OCI-LY7 (cell line): ENCODE measurements at regions not wholly inside any gene's neighbourhood (a gene's known extent, or its start where the extent isn't known, plus 50 kb on each side); places are given as distances from the start of the nearest gene placed in this dataset.

Experiments
- BruUV-seq: library from RNA; stranded (reverse); fragments of 400-500 nt; replicated peaks from 2 replicates; lab custom pipeline; 2021; lab: Mats Ljungman, UMichigan
- CTCF ChIA-PET: fragments of 300-600 bp; sonication (Branson Sonifier 250); formaldehyde crosslinking; loops from one replicate; lab custom pipeline; 2022; ENCODE audit warnings: antibody characterized with exemption; ENCODE audit not compliant: unreplicated experiment; lab: Charles Lee
- POLR2A ChIA-PET: fragments of 300-600 bp; sonication (Branson Sonifier 250); formaldehyde crosslinking; loops from one replicate; lab custom pipeline; 2022; ENCODE audit warnings: antibody characterized with exemption; lab: Charles Lee
- DNase-seq: peaks from one replicate; pipeline ENCODE4 v3.0.0-alpha.2; 2015; ENCODE audit warnings: low spot score
- H2AFZ ChIP-seq: fragments of 200-600 bp; sonication (generic), shearing (Covaris generic); 2 replicates; pipeline ENCODE4 v1.6.1; 2014; ENCODE audit warnings: mild to moderate bottlenecking, antibody characterized with exemption, low read length, moderate library complexity
- H3K27ac ChIP-seq: fragments of 200-600 bp; sonication (generic); 2 replicates; pipeline ENCODE4 v1.5.1; 2014; ENCODE audit warnings: mixed run types, low read depth, mild to moderate bottlenecking, moderate library complexity, low read length, inconsistent platforms; ENCODE audit not compliant: poor library complexity, severe bottlenecking
- H3K36me3 ChIP-seq: fragments of 200-600 bp; sonication (generic); 2 replicates; pipeline ENCODE4 v1.6.1; 2014; ENCODE audit warnings: mild to moderate bottlenecking, antibody characterized with exemption, low read length, moderate library complexity, mixed read lengths; ENCODE audit not compliant: insufficient read depth
- H3K4me1 ChIP-seq: fragments of 200-600 bp; sonication (generic); 2 replicates; pipeline ENCODE4 v1.5.1; 2014; ENCODE audit warnings: mild to moderate bottlenecking, low read length; ENCODE audit not compliant: insufficient read depth, poor library complexity, severe bottlenecking
- H3K4me2 ChIP-seq: fragments of 200-600 bp; sonication (generic); 2 replicates; pipeline ENCODE4 v1.6.1; 2014; ENCODE audit warnings: mild to moderate bottlenecking, low read length
- H3K4me3 ChIP-seq: fragments of 200-600 bp; sonication (generic); 2 replicates; pipeline ENCODE4 v1.5.1; 2014; ENCODE audit warnings: mild to moderate bottlenecking, low read depth, low read length; ENCODE audit not compliant: poor library complexity, severe bottlenecking
- H3K79me2 ChIP-seq: fragments of 200-600 bp; sonication (generic); 2 replicates; pipeline ENCODE4 v1.6.1; 2016; ENCODE audit warnings: low read depth, mild to moderate bottlenecking, low read length, moderate library complexity, mixed read lengths; ENCODE audit not compliant: insufficient read depth
- H3K9me2 ChIP-seq: fragments of 200-600 bp; sonication (generic); 2 replicates; pipeline ENCODE4 v1.6.1; 2016; ENCODE audit warnings: mild to moderate bottlenecking, low read length, mixed read lengths; ENCODE audit not compliant: insufficient read depth
- H3K9me3 ChIP-seq: fragments of 200-600 bp; sonication (generic); 2 replicates; pipeline ENCODE4 v1.6.1; 2014; ENCODE audit warnings: mild to moderate bottlenecking, mixed run types, low read length, mixed read lengths
- H4K20me1 ChIP-seq: fragments of 200-600 bp; sonication (generic); 2 replicates; pipeline ENCODE4 v1.6.1; 2014; ENCODE audit warnings: mild to moderate bottlenecking, antibody characterized with exemption, low read length, moderate library complexity, mixed read lengths; ENCODE audit not compliant: insufficient read depth
- CTCF ChIP-seq: fragments of 200-600 bp; sonication (generic); conservative IDR thresholded peaks from 2 replicates; pipeline ENCODE4 v1.5.1; 2014; ENCODE audit warnings: mild to moderate bottlenecking, antibody characterized with exemption, low read length, moderate library complexity, mixed read lengths
- EZH2phosphoT487 ChIP-seq: fragments of 200-600 bp; sonication (generic); IDR thresholded peaks from 2 replicates; pipeline ENCODE4 v1.6.1; 2018; ENCODE audit warnings: low read depth, borderline replicate concordance, mild to moderate bottlenecking, mixed run types, antibody characterized with exemption, low read length, moderate library complexity, mixed read lengths
- intact Hi-C: fragments of 100-400 bp; cut with micrococcal nuclease; formaldehyde crosslinking; loops from one replicate; pipeline ENCODE4 v1.10.0; 2022; ENCODE audit not compliant: unreplicated experiment

- CTCF ChIA-PET = interaction anchor here (0.6 kb wide), 1 partner anchor 9 kb away, joined by 3 read pairs; no protein-coding TSS in a partner anchor
- intact Hi-C loops = no loop called here
- DNase-seq = no peak
- no peak overlapping the region for H2AFZ ChIP-seq
- H3K4me3 ChIP-seq = no peak overlapping the region
- H4K20me1 ChIP-seq = no peaks in the 10 kb centered on the region
- H3K27ac ChIP-seq = no peak overlapping the region
- no peaks in the 10 kb centered on the region for H3K4me1 ChIP-seq
- H3K36me3 ChIP-seq = no peaks in the 10 kb centered on the region
- H3K9me2 ChIP-seq = no peaks in the 10 kb centered on the region
- no peaks in the 10 kb centered on the region for H3K9me3 ChIP-seq
- TF ChIP-seq CTCF (no peak), EZH2phosphoT487 (no peak)
- POLR2A ChIA-PET = interaction anchor here (0.6 kb wide), 1 partner anchor 1436 kb away, joined by 3 read pairs; no protein-coding TSS in a partner anchor
- no TSS peak for BruUV-seq
- H3K4me2 ChIP-seq = no peak overlapping the region
- H3K79me2 ChIP-seq = no peaks in the 10 kb centered on the region
Measured at GRCh38 chr1:228814176-228814575, 78.9 kb downstream of the RHOU start.

GRCh38 chr1:228818296-228818695, 83.0 kb downstream of the RHOU start:
- H3K79me2 ChIP-seq = no peaks in the 10 kb centered on the region
- no peak overlapping the region for H3K27ac ChIP-seq
- no peaks in the 10 kb centered on the region for H4K20me1 ChIP-seq
- H3K9me3 ChIP-seq = no peaks in the 10 kb centered on the region
- no TSS peak for BruUV-seq
- H2AFZ ChIP-seq = no peak overlapping the region
- H3K9me2 ChIP-seq = no peaks in the 10 kb centered on the region
- POLR2A ChIA-PET = no interaction called here
- TF ChIP-seq EZH2phosphoT487 = no peak
- TF ChIP-seq CTCF = no peak
- intact Hi-C loops = no loop called here
- DNase-seq = no peak
- H3K4me2 ChIP-seq = no peak overlapping the region
- no peaks in the 10 kb centered on the region for H3K36me3 ChIP-seq
- no peak overlapping the region for H3K4me3 ChIP-seq
- CTCF ChIA-PET = no interaction called here
- no peaks in the 10 kb centered on the region for H3K4me1 ChIP-seq

- CTCF ChIA-PET = no interaction called here
- Histone ChIP-seq H4K20me1 (no peaks in the 10 kb centered on the region), H3K36me3 (no peaks in the 10 kb centered on the region), H3K79me2 (no peaks in the 10 kb centered on the region), H3K9me3 (no peaks in the 10 kb centered on the region), H3K4me2 (no peak overlapping the region), H2AFZ (no peak overlapping the region), H3K27ac (no peak overlapping the region), H3K4me3 (no peak overlapping the region), H3K9me2 (no peaks in the 10 kb centered on the region), H3K4me1 (no peaks in the 10 kb centered on the region)
- BruUV-seq = no TSS peak
- intact Hi-C loops = no loop called here
- no peak for TF ChIP-seq CTCF
- no peak for TF ChIP-seq EZH2phosphoT487
- POLR2A ChIA-PET = interaction anchor here (0.6 kb wide), 1 partner anchor 106 kb away, joined by 3 read pairs; no protein-coding TSS in a partner anchor
- no peak for DNase-seq
Measured at GRCh38 chr1:228818928-228819630, 83.8 kb downstream of the RHOU start.
